Ovary (tissue), 7 donors: ENCODE measurements at regions not wholly inside any gene's neighbourhood (a gene's known extent, or its start where the extent isn't known, plus 50 kb on each side); places are given as distances from the start of the nearest gene placed in this dataset.

Source experiments
- DNase-seq, 5 donors: peaks; one replicate each; pipeline ENCODE4 v3.0.0-alpha.2; 2019 to 2020
- H3K27ac ChIP-seq, 2 donors: fragments of 200-600 bp; one replicate each; pipeline versions ENCODE4 v1.5.1 to v1.8.0; 2019 to 2022
- H3K27me3 ChIP-seq: fragments of 200-600 bp; one replicate; pipeline ENCODE4 v1.8.0; 2022
- H3K36me3 ChIP-seq: fragments of 200-600 bp; sonication (generic); one replicate; pipeline ENCODE4 v1.5.1; 2019
- H3K4me1 ChIP-seq: one replicate; pipeline ENCODE4 v1.8.1; 2013; ENCODE audit warnings: mild to moderate bottlenecking, moderate library complexity; ENCODE audit not compliant: insufficient read depth
- H3K4me3 ChIP-seq: fragments of 200-600 bp; sonication (generic); one replicate; pipeline ENCODE4 v1.5.1; 2017
- H3K9me3 ChIP-seq, 2 donors: fragments of 200-600 bp in 1 of 2; sonication (generic) in 1 of 2; one replicate each; pipeline versions ENCODE4 v1.5.1 to v1.8.1; 2013 to 2019; ENCODE audit warnings: mild to moderate bottlenecking in 1 of 2, moderate library complexity in 1 of 2
- EP300 ChIP-seq: sonication (generic); formaldehyde crosslinking; IDR thresholded peaks from one replicate; pipeline ENCODE4 v1.6.1; 2017; ENCODE audit warnings: antibody characterized with exemption
- POLR2A ChIP-seq: fragments of 450-650 bp; IDR thresholded peaks from one replicate; pipeline ENCODE4 v1.6.1; 2017; ENCODE audit warnings: antibody characterized with exemption, mild to moderate bottlenecking, moderate library complexity
- WGBS, 3 donors: extraction: QIAGEN DNeasy Blood & Tissue Kit in 1 of 3; methylation state at CpG; one replicate each; pipeline versions ENCODE4 v1.1.5 to v1.1.7; 2013 to 2017; 5-methylcytosine and 5-hydroxymethylcytosine counted together
- intact Hi-C, 4 donors: fragments of 100-400 bp; cut with DNase I; formaldehyde crosslinking; loops; one replicate each; pipeline versions ENCODE4 v1.11.0 to v1.15.1; 2022 to 2023
- TF ChIP-seq, protein P1 (sequence below), 3 donors: fragments of 450-650 bp in 2 of 3; fragments of 200-600 bp in 1 of 3; IDR thresholded peaks; one replicate each; pipeline versions ENCODE4 v1.5.1 to v1.8.0; 2016 to 2022; ENCODE audit warnings: antibody characterized with exemption in 3 of 3, mild to moderate bottlenecking in 1 of 3
- donor health status: DM: no; HTN: no; CAD: no; lungs with moderate emphysema.
- donor health status: DM: no; HTN: no; CAD: no.
- donor health status: Bipolar disorder and iron deficiency.
- donor health status: DM: no; HTN: no; CAD: no.
- donor health status: DM: yes; HTN: yes; CAD: no.

DNA sequence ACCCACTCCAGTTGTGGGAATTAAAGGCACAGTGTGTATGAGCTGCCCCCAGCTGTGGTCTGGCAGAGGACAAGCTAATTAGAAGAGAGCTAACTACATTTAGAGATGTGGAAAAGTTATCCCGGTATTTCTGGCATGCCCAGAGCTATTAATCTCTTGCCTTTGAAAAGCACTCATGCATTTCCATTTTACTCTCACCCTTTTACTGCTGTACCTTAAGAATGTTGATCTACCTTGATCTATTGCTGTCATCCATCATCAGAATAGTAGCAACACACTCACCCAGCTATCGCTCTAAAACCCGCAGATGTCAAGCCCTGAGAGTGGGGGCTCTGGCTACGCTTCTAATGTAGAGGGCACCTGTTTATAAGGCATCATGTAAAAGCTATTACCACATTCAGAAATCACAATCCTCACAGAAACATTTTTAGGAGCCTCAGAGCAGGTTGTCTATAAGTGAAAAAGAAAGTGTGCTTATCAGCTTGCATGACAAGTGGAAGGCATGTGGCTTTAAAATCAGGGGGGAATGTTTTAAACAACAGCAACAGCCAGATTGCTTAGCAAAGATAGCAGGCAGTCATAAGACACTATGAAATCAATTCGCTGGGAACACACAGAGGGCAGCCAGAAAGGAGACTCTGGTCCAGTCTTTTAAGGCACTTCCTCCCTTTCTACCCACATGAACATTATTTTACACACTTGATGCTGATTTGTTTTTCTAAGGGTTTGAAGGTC is 224.2 kb upstream of the IRS2 start:
- intact Hi-C loops: no loop called here
- H3K27me3 ChIP-seq: no peaks in the 10 kb centered on the region
- DNase-seq: no peak
- no peak overlapping the region for H3K4me3 ChIP-seq
- H3K9me3 ChIP-seq: no peaks in the 10 kb centered on the region
- WGBS, 3 donors: 57 to 64% (median 59%) methylated on average over 5 of the region's 5 CpGs
- no peak overlapping the region for H3K27ac ChIP-seq
- TF ChIP-seq, protein P1, sequence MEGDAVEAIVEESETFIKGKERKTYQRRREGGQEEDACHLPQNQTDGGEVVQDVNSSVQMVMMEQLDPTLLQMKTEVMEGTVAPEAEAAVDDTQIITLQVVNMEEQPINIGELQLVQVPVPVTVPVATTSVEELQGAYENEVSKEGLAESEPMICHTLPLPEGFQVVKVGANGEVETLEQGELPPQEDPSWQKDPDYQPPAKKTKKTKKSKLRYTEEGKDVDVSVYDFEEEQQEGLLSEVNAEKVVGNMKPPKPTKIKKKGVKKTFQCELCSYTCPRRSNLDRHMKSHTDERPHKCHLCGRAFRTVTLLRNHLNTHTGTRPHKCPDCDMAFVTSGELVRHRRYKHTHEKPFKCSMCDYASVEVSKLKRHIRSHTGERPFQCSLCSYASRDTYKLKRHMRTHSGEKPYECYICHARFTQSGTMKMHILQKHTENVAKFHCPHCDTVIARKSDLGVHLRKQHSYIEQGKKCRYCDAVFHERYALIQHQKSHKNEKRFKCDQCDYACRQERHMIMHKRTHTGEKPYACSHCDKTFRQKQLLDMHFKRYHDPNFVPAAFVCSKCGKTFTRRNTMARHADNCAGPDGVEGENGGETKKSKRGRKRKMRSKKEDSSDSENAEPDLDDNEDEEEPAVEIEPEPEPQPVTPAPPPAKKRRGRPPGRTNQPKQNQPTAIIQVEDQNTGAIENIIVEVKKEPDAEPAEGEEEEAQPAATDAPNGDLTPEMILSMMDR (IDR thresholded peaks at IDR 0.05): no peak
- TF ChIP-seq POLR2A: no peak
- TF ChIP-seq EP300: no peak
- no peaks in the 10 kb centered on the region for H3K4me1 ChIP-seq
- no peaks in the 10 kb centered on the region for H3K36me3 ChIP-seq

DNA sequence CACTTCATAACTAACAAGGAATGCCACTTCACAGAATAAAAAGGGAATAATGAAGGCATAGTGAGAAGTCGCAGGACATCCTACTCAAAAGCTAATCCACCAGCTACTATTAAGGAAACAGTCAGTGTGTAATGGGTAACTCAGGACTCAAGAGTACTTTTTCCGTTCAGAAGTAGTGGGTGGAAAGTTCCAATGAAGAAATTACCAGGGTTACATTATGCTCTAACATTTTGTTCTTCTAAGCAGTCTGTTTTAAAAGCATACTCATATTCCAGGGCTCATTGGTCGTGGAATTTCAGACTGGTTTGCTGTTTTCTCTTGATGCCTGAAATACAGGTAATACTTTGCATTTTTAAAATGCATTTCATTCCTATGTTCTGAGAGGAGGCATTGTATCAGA is 222.4 kb upstream of the IRS2 start:
- no peak for DNase-seq
- Histone ChIP-seq H3K4me1 (no peaks in the 10 kb centered on the region), H3K36me3 (no peaks in the 10 kb centered on the region), H3K9me3 (no peaks in the 10 kb centered on the region), H3K4me3 (no peak overlapping the region), H3K27me3 (no peaks in the 10 kb centered on the region), H3K27ac (no peak overlapping the region)
- intact Hi-C loops: no loop called here
- no peak for TF ChIP-seq POLR2A
- TF ChIP-seq, protein P1 (IDR thresholded peaks at IDR 0.05): no peak
- no peak for TF ChIP-seq EP300
- 72 to 79% (median 77%) methylated on average over 3 of the region's 3 CpGs for WGBS, 3 donors

DNA sequence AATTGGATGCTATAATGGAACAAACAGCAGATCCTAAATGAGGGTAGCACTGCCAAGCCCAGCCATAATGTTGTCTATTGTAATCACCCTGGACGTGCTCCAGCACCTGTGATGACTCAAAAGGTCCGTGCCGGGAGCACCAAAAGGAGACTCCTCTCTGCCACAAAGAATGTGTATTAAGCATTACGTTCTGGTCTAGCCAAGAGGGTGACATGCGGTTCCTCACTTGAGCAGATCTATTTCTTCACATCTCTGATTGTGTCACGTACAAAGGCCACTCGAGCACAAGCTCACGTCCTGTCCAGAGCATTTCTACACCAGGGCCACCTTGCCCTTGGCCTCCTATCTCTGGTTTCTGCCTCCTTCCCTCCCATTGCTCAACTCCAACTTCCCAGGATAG is 219.9 kb upstream of the IRS2 start:
- WGBS, 3 donors: 77 to 81% (median 78%) methylated on average over 8 of the region's 8 CpGs
- Histone ChIP-seq H3K36me3 (no peaks in the 10 kb centered on the region), H3K4me1 (no peaks in the 10 kb centered on the region), H3K9me3 (no peaks in the 10 kb centered on the region), H3K27me3 (no peaks in the 10 kb centered on the region), H3K4me3 (no peak overlapping the region), H3K27ac (no peak overlapping the region)
- TF ChIP-seq EP300 (no peak), POLR2A (no peak)
- TF ChIP-seq, protein P1 (IDR thresholded peaks at IDR 0.05): no peak
- DNase-seq: no peak
- intact Hi-C loops: no loop called here

DNA sequence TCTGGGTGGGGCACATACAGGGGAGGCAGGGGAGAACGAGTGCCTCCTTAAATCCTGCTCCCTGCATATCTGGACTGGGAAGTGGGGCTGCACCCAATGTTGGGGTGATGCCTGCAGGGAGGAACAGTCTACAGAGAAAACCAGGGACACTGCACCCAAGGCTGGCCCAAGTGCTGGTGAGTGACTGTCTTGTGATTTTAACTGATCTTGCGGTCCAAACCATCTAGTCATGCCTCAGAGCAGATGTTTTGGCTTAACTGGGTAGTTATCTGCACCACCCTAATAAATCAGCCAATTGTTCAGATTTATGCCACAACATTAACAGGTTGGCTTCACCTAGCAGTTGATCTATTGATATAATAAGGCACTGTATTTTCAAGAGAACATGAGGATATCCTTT is 219.2 kb upstream of the IRS2 start:
- no peak overlapping the region for H3K27ac ChIP-seq
- 40 to 93% (median 80%) methylated on average over 2 of the region's 2 CpGs for WGBS, 3 donors
- H3K36me3 ChIP-seq: no peaks in the 10 kb centered on the region
- TF ChIP-seq POLR2A (no peak), EP300 (no peak)
- TF ChIP-seq, protein P1 (IDR thresholded peaks at IDR 0.05): no peak
- no peak overlapping the region for H3K4me3 ChIP-seq
- no peaks in the 10 kb centered on the region for H3K9me3 ChIP-seq
- no peaks in the 10 kb centered on the region for H3K4me1 ChIP-seq
- DNase-seq: no peak
- intact Hi-C loops: no loop called here
- no peaks in the 10 kb centered on the region for H3K27me3 ChIP-seq
